Ishikawa (cell line): ENCODE measurements at regions not wholly inside any gene's neighbourhood (a gene's known extent, or its start where the extent isn't known, plus 50 kb on each side); places are given as distances from the start of the nearest gene placed in this dataset.
A peak's percentile ranks its signal among the peaks of the same experiment; 100 is the strongest.

ENCODE experiments used
- CEBPB ChIP-seq: IDR thresholded peaks from 2 replicates; pipeline ENCODE4 v1.6.1; 2012
- CREB1 ChIP-seq: IDR thresholded peaks from 2 replicates; pipeline ENCODE4 v1.6.1; 2012; ENCODE audit warnings: low read depth
- EGR1 ChIP-seq: IDR thresholded peaks from 2 replicates; pipeline ENCODE4 v1.6.1; 2012
- EP300 ChIP-seq: IDR thresholded peaks from 2 replicates; pipeline ENCODE4 v1.6.1; 2012; ENCODE audit warnings: borderline replicate concordance
- FOXM1 ChIP-seq: IDR thresholded peaks from 2 replicates; pipeline ENCODE4 v1.6.1; 2012; ENCODE audit warnings: low read depth, borderline replicate concordance
- NFIC ChIP-seq: IDR thresholded peaks from 2 replicates; pipeline ENCODE4 v1.6.1; 2012
- RAD21 ChIP-seq: IDR thresholded peaks from 2 replicates; pipeline ENCODE4 v1.6.1; 2012; ENCODE audit warnings: low read depth
- TAF1 ChIP-seq: IDR thresholded peaks from 2 replicates; pipeline ENCODE4 v1.6.1; 2012; ENCODE audit warnings: low read depth, mild to moderate bottlenecking
- TCF12 ChIP-seq: IDR thresholded peaks from 2 replicates; pipeline ENCODE4 v1.6.1; 2012; ENCODE audit warnings: low read depth
- TEAD4 ChIP-seq: IDR thresholded peaks from 2 replicates; pipeline ENCODE4 v1.6.1; 2012
- YY1 ChIP-seq: IDR thresholded peaks from 2 replicates; pipeline ENCODE4 v1.6.1; 2012; ENCODE audit warnings: low read depth
- ZBTB7A ChIP-seq: IDR thresholded peaks from 2 replicates; pipeline ENCODE4 v1.6.1; 2012; ENCODE audit warnings: low read depth
- TF ChIP-seq, protein P1 (sequence below): IDR thresholded peaks from 2 replicates; pipeline ENCODE4 v1.6.1; 2012
- TF ChIP-seq, protein P2 (sequence below): IDR thresholded peaks from 2 replicates; pipeline ENCODE4 v1.6.1; 2012; ENCODE audit warnings: low read depth, mild to moderate bottlenecking
- TF ChIP-seq, protein P3 (sequence below): IDR thresholded peaks from 2 replicates; pipeline ENCODE4 v1.6.1; 2012

GRCh38 chr6:40897390-40898003 lies 141.5 kb downstream of the UNC5CL start:
- TF ChIP-seq, protein P1, sequence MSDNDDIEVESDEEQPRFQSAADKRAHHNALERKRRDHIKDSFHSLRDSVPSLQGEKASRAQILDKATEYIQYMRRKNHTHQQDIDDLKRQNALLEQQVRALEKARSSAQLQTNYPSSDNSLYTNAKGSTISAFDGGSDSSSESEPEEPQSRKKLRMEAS, result no peak
- no peak for TF ChIP-seq YY1
- no peak for TF ChIP-seq RAD21
- TF ChIP-seq, protein P2, sequence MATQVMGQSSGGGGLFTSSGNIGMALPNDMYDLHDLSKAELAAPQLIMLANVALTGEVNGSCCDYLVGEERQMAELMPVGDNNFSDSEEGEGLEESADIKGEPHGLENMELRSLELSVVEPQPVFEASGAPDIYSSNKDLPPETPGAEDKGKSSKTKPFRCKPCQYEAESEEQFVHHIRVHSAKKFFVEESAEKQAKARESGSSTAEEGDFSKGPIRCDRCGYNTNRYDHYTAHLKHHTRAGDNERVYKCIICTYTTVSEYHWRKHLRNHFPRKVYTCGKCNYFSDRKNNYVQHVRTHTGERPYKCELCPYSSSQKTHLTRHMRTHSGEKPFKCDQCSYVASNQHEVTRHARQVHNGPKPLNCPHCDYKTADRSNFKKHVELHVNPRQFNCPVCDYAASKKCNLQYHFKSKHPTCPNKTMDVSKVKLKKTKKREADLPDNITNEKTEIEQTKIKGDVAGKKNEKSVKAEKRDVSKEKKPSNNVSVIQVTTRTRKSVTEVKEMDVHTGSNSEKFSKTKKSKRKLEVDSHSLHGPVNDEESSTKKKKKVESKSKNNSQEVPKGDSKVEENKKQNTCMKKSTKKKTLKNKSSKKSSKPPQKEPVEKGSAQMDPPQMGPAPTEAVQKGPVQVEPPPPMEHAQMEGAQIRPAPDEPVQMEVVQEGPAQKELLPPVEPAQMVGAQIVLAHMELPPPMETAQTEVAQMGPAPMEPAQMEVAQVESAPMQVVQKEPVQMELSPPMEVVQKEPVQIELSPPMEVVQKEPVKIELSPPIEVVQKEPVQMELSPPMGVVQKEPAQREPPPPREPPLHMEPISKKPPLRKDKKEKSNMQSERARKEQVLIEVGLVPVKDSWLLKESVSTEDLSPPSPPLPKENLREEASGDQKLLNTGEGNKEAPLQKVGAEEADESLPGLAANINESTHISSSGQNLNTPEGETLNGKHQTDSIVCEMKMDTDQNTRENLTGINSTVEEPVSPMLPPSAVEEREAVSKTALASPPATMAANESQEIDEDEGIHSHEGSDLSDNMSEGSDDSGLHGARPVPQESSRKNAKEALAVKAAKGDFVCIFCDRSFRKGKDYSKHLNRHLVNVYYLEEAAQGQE, result no peak
- TF ChIP-seq ZBTB7A, result no peak
- TF ChIP-seq FOXM1, result no peak
- TF ChIP-seq CREB1, result no peak
- TF ChIP-seq TAF1, result no peak
- no peak for TF ChIP-seq EGR1
- no peak for TF ChIP-seq CEBPB
- TF ChIP-seq EP300, result no peak
- TF ChIP-seq, protein P3, sequence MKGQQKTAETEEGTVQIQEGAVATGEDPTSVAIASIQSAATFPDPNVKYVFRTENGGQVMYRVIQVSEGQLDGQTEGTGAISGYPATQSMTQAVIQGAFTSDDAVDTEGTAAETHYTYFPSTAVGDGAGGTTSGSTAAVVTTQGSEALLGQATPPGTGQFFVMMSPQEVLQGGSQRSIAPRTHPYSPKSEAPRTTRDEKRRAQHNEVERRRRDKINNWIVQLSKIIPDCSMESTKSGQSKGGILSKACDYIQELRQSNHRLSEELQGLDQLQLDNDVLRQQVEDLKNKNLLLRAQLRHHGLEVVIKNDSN, result no peak
- TF ChIP-seq TCF12, result no peak
- no peak for TF ChIP-seq NFIC
- no peak for TF ChIP-seq TEAD4

DNA sequence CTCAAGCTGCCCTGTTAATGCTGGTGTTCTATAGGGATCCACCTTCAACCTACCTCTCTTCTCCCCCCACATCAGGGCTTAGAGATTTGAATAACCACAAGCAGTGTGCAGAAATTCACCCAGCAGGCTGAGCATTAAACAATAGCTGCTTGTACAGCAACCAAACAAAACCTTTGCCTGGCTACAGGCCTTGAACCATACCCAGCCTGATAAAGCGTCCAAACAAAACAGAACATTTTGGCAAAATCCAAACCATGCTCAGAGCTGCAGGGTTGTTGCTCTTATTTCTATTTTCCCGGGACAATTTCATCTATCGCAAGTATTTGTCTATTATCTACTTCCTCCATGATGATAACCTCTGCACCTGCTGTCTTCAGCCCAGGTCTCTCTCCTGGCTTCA lies 142.3 kb downstream of the UNC5CL start:
- no peak for TF ChIP-seq TAF1
- TF ChIP-seq, protein P2, result no peak
- TF ChIP-seq, protein P3, result no peak
- TF ChIP-seq NFIC, result no peak
- TF ChIP-seq, protein P1, result no peak
- TF ChIP-seq YY1, result no peak
- no peak for TF ChIP-seq TEAD4
- TF ChIP-seq EP300, result no peak
- TF ChIP-seq CEBPB, result no peak
- no peak for TF ChIP-seq TCF12
- TF ChIP-seq FOXM1, result no peak
- no peak for TF ChIP-seq EGR1
- no peak for TF ChIP-seq RAD21

DNA sequence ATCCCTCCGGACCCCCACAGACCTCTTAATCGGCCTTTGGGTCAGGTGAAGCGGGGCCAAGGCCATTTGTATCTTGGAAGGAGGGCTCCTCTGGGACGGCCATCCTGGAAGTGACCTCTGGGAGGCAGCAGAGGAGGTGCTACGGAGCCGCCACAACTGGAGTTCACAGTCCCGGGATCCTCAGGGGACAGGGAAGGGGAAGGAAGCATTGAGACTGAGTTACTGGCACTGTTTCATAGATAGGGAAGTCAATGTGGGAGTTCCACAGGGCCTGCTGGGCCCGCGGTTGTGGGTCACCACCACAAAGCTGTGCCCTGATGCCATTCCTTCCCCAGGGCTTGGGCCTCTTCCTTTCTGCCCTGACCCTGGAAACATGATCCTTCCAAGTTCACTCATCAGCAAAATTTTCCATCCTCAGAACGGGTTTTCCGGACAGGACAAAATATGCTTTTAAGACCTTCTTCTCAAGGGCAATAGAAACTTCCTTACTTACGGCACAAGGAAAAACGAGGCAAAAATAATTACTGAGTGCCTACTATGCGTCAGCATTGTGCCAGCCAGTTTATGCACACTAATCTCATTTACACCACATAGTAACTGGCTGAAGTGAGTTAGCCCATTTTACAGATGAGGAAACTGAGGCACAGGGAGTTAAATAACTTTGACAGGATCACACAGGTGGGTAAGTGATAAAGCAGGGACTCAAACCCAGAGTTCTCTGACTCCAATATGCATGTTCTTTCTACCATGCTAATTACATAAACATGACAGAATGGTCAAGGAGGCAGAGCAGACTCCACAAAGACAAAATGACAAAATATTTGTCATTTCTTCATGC lies 143.8 kb downstream of the UNC5CL start:
- TF ChIP-seq TCF12 (no peak), TEAD4 (no peak), NFIC (no peak), RAD21 (peak; percentile 85)

DNA sequence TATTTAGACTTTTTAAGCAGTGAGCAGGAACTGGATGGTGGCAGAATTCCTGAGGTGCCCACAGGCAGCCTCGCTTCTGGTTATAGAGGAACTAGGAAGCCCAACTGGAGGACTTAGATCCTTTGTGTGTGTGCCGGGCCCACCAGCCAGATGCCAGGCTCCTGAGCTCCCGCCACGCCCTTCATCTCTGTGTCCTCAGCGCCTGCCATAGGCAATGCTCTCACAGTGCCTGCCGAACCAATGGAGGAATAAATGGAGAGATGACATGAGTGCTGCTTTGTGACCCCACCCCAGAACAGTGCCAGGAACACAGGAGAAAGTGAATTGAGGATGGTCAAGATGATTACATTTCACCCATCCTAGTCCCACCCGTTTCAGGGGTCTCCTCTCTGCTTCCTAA lies 146.0 kb downstream of the UNC5CL start:
- TF ChIP-seq ZBTB7A, result no peak

GRCh38 chr6:40892223-40892622 lies 146.8 kb downstream of the UNC5CL start:
- TF ChIP-seq EP300, result no peak
- TF ChIP-seq NFIC, result no peak
- TF ChIP-seq, protein P1, result no peak
- TF ChIP-seq CEBPB, result no peak
- no peak for TF ChIP-seq TCF12

DNA sequence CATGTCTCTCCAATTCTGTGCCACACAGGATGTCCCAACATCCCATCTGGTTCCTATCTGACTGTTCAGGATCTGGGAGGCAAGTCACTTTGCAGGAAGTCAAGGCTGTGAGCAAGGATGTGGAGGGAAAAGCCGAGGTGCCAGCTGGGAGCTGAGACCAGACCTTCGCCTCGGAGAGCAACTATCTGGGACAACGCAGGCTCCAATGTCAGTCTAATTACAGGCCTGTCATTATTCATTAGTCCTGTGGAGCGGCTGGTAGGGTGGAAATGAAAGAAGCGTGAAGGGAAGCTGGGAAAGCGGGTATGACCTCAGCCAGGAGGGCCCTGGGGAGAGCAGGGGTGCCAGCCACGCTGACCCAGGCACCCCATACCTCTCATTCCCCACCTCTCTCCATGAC lies 147.3 kb downstream of the UNC5CL start:
- no peak for TF ChIP-seq FOXM1
- TF ChIP-seq CEBPB, result no peak
- TF ChIP-seq TAF1, result no peak
- TF ChIP-seq NFIC, result no peak
- no peak for TF ChIP-seq EP300
- TF ChIP-seq ZBTB7A, result no peak
- TF ChIP-seq CREB1, result no peak
- TF ChIP-seq TCF12, result no peak
- TF ChIP-seq, protein P1, result no peak
